GM10266 (cell line): ENCODE measurements at regions not wholly inside any gene's neighbourhood (a gene's known extent, or its start where the extent isn't known, plus 50 kb on each side); places are given as distances from the start of the nearest gene placed in this dataset.

Source experiments
- DNase-seq: peaks from one replicate; pipeline ENCODE4 v3.0.0; 2012; ENCODE audit errors: extremely low spot score
- TF ChIP-seq, protein P1 (sequence below): IDR thresholded peaks from 2 replicates; pipeline ENCODE4 v1.5.1; 2012; ENCODE audit warnings: mild to moderate bottlenecking, low read depth; ENCODE audit not compliant: control insufficient read depth, insufficient read depth; ENCODE audit errors: missing control alignments

GRCh38 chr5:8094304-8094703 lies 225.4 kb downstream of the MTRR start:
- TF ChIP-seq, protein P1, sequence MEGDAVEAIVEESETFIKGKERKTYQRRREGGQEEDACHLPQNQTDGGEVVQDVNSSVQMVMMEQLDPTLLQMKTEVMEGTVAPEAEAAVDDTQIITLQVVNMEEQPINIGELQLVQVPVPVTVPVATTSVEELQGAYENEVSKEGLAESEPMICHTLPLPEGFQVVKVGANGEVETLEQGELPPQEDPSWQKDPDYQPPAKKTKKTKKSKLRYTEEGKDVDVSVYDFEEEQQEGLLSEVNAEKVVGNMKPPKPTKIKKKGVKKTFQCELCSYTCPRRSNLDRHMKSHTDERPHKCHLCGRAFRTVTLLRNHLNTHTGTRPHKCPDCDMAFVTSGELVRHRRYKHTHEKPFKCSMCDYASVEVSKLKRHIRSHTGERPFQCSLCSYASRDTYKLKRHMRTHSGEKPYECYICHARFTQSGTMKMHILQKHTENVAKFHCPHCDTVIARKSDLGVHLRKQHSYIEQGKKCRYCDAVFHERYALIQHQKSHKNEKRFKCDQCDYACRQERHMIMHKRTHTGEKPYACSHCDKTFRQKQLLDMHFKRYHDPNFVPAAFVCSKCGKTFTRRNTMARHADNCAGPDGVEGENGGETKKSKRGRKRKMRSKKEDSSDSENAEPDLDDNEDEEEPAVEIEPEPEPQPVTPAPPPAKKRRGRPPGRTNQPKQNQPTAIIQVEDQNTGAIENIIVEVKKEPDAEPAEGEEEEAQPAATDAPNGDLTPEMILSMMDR: no peak

GRCh38 chr5:8097146-8097545 lies 228.2 kb downstream of the MTRR start:
- TF ChIP-seq, protein P1: no peak
- no peak for DNase-seq

More at GRCh38 chr5:8094304-8094703, 225.4 kb downstream of the MTRR start:
- no peak for DNase-seq

DNA sequence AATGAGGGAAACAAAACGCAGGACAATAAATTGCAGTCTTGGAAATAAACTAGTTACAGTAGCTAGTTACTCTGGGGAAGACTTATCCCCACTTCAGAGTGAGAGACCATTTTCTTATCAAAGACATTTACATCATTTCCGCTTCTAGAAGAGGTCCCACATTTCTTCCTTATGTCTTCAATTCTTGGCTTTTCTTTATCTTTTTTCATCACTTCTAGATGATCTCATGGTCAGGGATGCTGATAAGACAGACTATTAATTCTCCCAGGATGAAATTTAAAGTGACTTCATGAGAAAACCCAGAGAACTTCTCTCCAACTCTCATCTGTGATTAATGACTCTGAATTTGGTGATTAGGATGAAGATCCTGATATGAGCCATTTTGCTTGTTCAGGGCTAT lies 229.1 kb downstream of the MTRR start:
- DNase-seq: no peak
- TF ChIP-seq, protein P1: no peak

DNA sequence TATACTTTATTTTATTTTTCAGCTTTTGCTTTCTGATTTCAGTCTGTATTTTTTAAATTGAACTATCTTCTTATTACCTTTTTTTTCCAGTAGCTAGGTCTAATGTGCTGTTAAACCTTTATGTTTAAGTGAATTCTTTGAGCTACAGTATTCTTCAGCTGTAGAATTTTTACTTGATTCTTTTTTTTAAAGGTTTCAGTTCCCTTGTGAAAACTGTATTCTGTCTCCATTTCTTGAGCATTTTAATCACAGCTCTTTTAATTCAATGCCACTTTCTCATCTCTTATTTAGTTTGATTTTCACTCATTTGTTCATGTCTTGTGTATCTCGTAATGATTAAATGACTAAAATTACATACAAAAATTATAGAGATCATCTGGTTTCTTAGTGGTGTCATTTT lies 233.8 kb downstream of the MTRR start:
- TF ChIP-seq, protein P1: no peak
- no peak for DNase-seq

DNA sequence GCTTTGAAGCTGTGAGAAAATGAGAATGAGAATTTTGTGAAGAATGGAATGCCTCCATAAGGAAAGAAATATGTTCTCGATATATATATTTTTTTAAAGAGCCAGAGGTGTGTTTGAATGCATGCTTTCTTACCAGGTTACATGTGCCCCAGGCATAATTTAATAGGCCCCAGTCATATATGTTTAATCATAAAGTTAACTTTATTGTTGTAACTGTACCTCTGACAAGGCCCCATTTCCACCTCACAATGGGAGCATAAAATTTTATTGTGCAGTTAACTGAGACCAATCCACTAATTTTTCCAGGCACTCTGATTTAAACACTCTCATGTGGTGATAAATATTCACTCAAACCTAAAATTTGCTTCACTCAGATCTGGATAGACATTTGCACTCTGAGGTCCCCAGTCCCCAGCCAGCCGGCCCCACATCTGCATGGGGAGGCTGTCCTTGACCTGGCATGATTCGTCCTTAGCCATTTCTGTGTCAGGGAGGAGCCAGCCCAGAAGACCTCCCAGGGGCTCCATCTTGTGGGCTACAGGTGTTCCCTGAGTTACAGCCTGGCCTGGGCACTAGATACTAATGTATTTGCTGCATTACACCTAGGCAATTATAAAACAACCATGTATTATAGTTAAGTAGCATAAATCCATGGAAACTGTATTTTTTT lies 245.8 kb downstream of the MTRR start:
- no peak for DNase-seq
- TF ChIP-seq, protein P1: no peak

DNA sequence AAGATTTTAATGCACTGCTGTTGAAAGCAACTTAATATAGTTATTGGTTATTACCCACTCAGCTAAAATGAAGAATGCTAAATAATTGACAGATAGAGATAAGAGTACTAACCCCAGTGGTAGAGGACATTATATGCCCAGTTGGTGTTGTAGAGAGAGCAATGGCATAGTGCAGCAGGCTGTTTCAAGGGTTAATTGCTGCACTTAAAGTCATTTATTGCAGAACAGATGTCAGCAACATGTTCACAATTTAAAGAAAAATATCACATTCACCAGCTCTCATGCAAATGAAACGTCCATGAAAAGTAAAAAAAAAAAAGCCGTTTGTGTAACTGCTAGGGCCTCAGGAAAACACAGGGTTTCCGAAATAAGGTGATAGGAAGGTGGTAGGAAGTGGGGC lies 254.6 kb downstream of the MTRR start:
- no peak for DNase-seq
- TF ChIP-seq, protein P1: no peak

DNA sequence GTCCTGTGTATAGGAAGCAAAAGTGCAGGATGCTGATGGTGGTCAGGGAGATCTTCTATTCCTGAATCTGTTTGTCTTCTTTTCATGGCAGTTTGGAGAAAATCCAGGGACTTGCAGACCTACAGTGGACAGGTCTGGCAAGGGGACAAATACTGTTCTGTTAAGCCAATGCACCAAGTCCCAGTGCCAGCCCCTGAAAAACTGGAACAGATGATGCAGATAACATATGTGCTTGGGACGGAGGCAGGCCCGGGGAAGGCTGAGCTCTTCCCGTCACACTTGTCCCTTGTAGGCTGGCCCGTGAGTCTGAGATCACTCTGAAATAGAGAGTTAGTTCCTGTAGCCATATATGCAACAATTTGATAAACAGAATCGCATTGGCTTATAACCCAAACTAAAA lies 265.7 kb downstream of the MTRR start:
- no peak for DNase-seq
- TF ChIP-seq, protein P1: no peak
